Suprapubic skin (tissue), 4 donors: ENCODE measurements at regions not wholly inside any gene's neighbourhood (a gene's known extent, or its start where the extent isn't known, plus 50 kb on each side); places are given as distances from the start of the nearest gene placed in this dataset.

Experiments
- DNase-seq, 2 donors: peaks; one replicate each; pipeline ENCODE4 v3.0.0-alpha.2; 2019; ENCODE audit warnings: low spot score in 2 of 2
- H3K27ac ChIP-seq: fragments of 200-600 bp; sonication (generic); one replicate; pipeline ENCODE4 v1.5.1; 2019
- H3K27me3 ChIP-seq: fragments of 200-600 bp; sonication (generic); one replicate; pipeline ENCODE4 v1.5.1; 2019
- H3K36me3 ChIP-seq: fragments of 200-600 bp; sonication (generic); one replicate; pipeline ENCODE4 v1.5.1; 2019
- H3K4me1 ChIP-seq: fragments of 200-600 bp; sonication (generic); one replicate; pipeline ENCODE4 v1.5.1; 2019
- H3K4me3 ChIP-seq: fragments of 200-600 bp; sonication (generic); one replicate; pipeline ENCODE4 v1.5.1; 2019; ENCODE audit warnings: mild to moderate bottlenecking
- H3K9me3 ChIP-seq: fragments of 200-600 bp; sonication (generic); one replicate; pipeline ENCODE4 v1.5.1; 2019
- EP300 ChIP-seq: sonication (generic); formaldehyde crosslinking; IDR thresholded peaks from one replicate; pipeline ENCODE4 v1.6.1; 2017; ENCODE audit warnings: antibody characterized with exemption
- POLR2A ChIP-seq, 2 donors: fragments of 450-650 bp; IDR thresholded peaks; one replicate each; pipeline ENCODE4 v1.6.1; 2017; ENCODE audit warnings: antibody characterized with exemption in 2 of 2, mild to moderate bottlenecking in 2 of 2, moderate library complexity in 2 of 2
- POLR2AphosphoS5 ChIP-seq, 3 donors: sonication (generic); formaldehyde crosslinking; IDR thresholded peaks; one replicate each; pipeline ENCODE4 v1.6.1; 2017; ENCODE audit warnings: antibody characterized with exemption in 3 of 3
- WGBS: methylation state at CpG from one replicate; pipeline ENCODE4 v1.1.5; 2018; 5-methylcytosine and 5-hydroxymethylcytosine counted together
- TF ChIP-seq, protein P1 (sequence below), 2 donors: fragments of 200-600 bp in 1 of 2; fragments of 450-650 bp in 1 of 2; sonication (generic) in 1 of 2; IDR thresholded peaks; one replicate each; pipeline ENCODE4 v1.5.1; 2016 to 2019; ENCODE audit warnings: antibody characterized with exemption in 2 of 2, mild to moderate bottlenecking in 1 of 2, moderate library complexity in 1 of 2

DNA sequence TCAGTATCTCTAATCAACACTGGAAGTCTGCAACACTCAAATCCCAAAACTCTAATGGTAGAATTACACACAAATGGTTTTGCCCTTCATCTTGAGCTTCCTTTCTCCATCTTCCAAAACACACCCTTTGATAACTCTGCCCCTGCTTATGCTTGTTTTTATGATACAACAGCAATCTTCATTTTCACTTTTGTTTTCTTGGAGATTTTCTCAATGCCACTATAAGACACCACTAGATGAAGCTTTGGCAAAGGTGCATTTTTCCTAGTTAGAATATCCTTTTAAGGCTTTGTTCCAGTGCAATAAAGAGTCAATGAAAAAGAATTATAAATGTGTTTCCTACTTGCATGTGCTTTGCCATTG is 472.4 kb upstream of the NWD2 start:
- Histone ChIP-seq H3K4me1 (no peaks in the 10 kb centered on the region), H3K27me3 (no peaks in the 10 kb centered on the region), H3K4me3 (no peak overlapping the region), H3K9me3 (no peaks in the 10 kb centered on the region), H3K36me3 (no peaks in the 10 kb centered on the region), H3K27ac (no peak overlapping the region)
- DNase-seq = no peak
- TF ChIP-seq, protein P1, sequence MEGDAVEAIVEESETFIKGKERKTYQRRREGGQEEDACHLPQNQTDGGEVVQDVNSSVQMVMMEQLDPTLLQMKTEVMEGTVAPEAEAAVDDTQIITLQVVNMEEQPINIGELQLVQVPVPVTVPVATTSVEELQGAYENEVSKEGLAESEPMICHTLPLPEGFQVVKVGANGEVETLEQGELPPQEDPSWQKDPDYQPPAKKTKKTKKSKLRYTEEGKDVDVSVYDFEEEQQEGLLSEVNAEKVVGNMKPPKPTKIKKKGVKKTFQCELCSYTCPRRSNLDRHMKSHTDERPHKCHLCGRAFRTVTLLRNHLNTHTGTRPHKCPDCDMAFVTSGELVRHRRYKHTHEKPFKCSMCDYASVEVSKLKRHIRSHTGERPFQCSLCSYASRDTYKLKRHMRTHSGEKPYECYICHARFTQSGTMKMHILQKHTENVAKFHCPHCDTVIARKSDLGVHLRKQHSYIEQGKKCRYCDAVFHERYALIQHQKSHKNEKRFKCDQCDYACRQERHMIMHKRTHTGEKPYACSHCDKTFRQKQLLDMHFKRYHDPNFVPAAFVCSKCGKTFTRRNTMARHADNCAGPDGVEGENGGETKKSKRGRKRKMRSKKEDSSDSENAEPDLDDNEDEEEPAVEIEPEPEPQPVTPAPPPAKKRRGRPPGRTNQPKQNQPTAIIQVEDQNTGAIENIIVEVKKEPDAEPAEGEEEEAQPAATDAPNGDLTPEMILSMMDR (IDR thresholded peaks at IDR 0.05) = no peak
- TF ChIP-seq POLR2A (IDR thresholded peaks at IDR 0.05) (no peak), EP300 (no peak), POLR2AphosphoS5 (IDR thresholded peaks at IDR 0.05) (no peak)

- no peaks in the 10 kb centered on the region for H3K4me1 ChIP-seq
- H3K36me3 ChIP-seq = no peaks in the 10 kb centered on the region
- no peaks in the 10 kb centered on the region for H3K9me3 ChIP-seq
- TF ChIP-seq POLR2A (IDR thresholded peaks at IDR 0.05) = no peak
- TF ChIP-seq EP300 = no peak
- TF ChIP-seq, protein P1 (IDR thresholded peaks at IDR 0.05) = no peak
- no peak for TF ChIP-seq POLR2AphosphoS5 (IDR thresholded peaks at IDR 0.05)
- no peak overlapping the region for H3K4me3 ChIP-seq
- H3K27me3 ChIP-seq = no peaks in the 10 kb centered on the region
- 75% methylated on average over 2 of the region's 2 CpGs for WGBS
- no peak for DNase-seq
- H3K27ac ChIP-seq = no peak overlapping the region
These were observed 471.1 kb upstream of the NWD2 start for GRCh38 chr4:36773467-36773866.

DNA sequence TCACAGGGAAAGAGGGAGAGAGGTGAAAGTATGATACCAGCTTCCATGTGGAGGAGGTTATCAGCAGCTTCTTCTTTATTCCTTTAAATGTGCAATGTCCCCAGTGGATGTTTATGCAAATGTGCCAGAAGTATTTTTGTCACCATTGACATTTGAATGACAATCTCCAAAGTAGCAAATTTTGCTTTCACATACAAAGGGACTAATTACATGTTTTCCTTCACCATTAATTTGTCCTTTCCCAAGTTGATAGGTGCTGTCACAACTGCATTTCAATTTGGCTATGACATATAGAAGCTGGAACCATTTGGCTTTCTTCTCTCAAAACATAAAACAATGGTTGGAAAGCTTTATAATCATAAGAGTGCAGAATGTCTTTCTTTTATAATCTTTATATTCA is 469.0 kb upstream of the NWD2 start:
- no peak overlapping the region for H3K4me3 ChIP-seq
- H3K4me1 ChIP-seq = no peaks in the 10 kb centered on the region
- DNase-seq = no peak
- H3K27ac ChIP-seq = no peak overlapping the region
- H3K9me3 ChIP-seq = no peaks in the 10 kb centered on the region
- TF ChIP-seq, protein P1 (IDR thresholded peaks at IDR 0.05) = no peak
- TF ChIP-seq EP300 = no peak
- no peak for TF ChIP-seq POLR2AphosphoS5 (IDR thresholded peaks at IDR 0.05)
- no peak for TF ChIP-seq POLR2A (IDR thresholded peaks at IDR 0.05)
- H3K27me3 ChIP-seq = no peaks in the 10 kb centered on the region
- H3K36me3 ChIP-seq = no peaks in the 10 kb centered on the region

DNA sequence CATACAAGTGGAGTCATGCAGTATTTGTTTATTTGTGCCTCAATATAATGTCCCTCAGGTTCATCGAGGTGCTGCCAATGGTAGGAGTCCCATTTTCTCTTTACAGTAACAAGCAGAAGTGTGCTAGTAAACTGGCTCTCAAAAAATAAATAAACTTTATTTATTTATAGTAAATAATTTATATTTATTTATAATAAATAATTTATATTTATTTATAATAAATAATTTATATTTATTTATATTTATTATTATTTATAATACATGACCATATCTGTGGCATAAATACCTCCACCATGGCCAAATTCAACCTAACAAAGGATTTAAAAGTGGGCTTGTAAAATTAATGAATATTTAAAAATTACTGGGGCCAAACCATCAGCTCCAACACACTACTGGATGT is 464.9 kb upstream of the NWD2 start:
- TF ChIP-seq, protein P1 (IDR thresholded peaks at IDR 0.05) = no peak
- TF ChIP-seq POLR2A (IDR thresholded peaks at IDR 0.05) (no peak), POLR2AphosphoS5 (IDR thresholded peaks at IDR 0.05) (no peak), EP300 (no peak)

DNA sequence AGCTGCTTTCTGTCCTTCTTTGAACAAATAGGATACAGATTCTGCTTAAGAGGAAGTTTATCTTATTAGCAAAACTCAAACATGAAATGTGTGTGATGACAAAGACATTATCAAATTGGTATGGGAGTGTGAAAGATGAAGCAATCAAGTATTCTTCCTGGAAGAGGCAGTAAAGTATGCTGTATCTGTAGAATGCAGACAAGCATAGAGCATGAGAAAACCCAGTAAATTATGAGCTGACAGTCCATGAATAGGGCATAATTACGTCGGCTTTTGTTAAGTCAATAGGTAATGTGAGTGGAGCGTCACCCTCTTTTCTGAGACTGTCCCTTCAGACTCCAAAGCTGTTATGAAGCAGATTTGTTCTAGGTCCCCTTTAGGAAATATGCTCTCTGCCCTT is 458.6 kb upstream of the NWD2 start:
- H3K4me1 ChIP-seq = no peaks in the 10 kb centered on the region
- H3K4me3 ChIP-seq = no peak overlapping the region
- H3K36me3 ChIP-seq = no peaks in the 10 kb centered on the region
- no peak for TF ChIP-seq POLR2A (IDR thresholded peaks at IDR 0.05)
- H3K27ac ChIP-seq = no peak overlapping the region
- H3K27me3 ChIP-seq = no peaks in the 10 kb centered on the region
- WGBS = 56% methylated on average over 3 of the region's 3 CpGs
- DNase-seq = no peak
- H3K9me3 ChIP-seq = no peaks in the 10 kb centered on the region

More for the DNA sequence above, 464.9 kb upstream of the NWD2 start:
- no peaks in the 10 kb centered on the region for H3K4me1 ChIP-seq
- H3K9me3 ChIP-seq = no peaks in the 10 kb centered on the region
- WGBS = 74% methylated on average over 1 of the region's 1 CpG
- no peak overlapping the region for H3K4me3 ChIP-seq
- no peak overlapping the region for H3K27ac ChIP-seq
- no peaks in the 10 kb centered on the region for H3K27me3 ChIP-seq
- no peaks in the 10 kb centered on the region for H3K36me3 ChIP-seq
- no peak for DNase-seq

- no peak for DNase-seq
- no peak for TF ChIP-seq POLR2A (IDR thresholded peaks at IDR 0.05)
- TF ChIP-seq EP300 = no peak
- TF ChIP-seq POLR2AphosphoS5 (IDR thresholded peaks at IDR 0.05) = no peak
- TF ChIP-seq, protein P1 (IDR thresholded peaks at IDR 0.05) = no peak
- no peaks in the 10 kb centered on the region for H3K27me3 ChIP-seq
- H3K36me3 ChIP-seq = no peaks in the 10 kb centered on the region
- no peaks in the 10 kb centered on the region for H3K9me3 ChIP-seq
- WGBS = 71% methylated on average over 2 of the region's 2 CpGs
- H3K4me3 ChIP-seq = no peak overlapping the region
- H3K27ac ChIP-seq = no peak overlapping the region
- H3K4me1 ChIP-seq = no peaks in the 10 kb centered on the region
These were observed 458.0 kb upstream of the NWD2 start for GRCh38 chr4:36786519-36786918.
